GM19035 (cell line): ENCODE measurements at regions not wholly inside any gene's neighbourhood (a gene's known extent, or its start where the extent isn't known, plus 50 kb on each side); places are given as distances from the start of the nearest gene placed in this dataset.
"Not testable (repeated sequence)": the region's sequence is repeated elsewhere in the genome, so short reads cannot be mapped to it uniquely, and the experiment has no call there.

ENCODE experiments used
- ATAC-seq: cut with Tn5 transposase; IDR thresholded peaks from one replicate; pipeline ENCODE4 v1.9.1; 2021; ENCODE audit not compliant: unreplicated experiment

DNA sequence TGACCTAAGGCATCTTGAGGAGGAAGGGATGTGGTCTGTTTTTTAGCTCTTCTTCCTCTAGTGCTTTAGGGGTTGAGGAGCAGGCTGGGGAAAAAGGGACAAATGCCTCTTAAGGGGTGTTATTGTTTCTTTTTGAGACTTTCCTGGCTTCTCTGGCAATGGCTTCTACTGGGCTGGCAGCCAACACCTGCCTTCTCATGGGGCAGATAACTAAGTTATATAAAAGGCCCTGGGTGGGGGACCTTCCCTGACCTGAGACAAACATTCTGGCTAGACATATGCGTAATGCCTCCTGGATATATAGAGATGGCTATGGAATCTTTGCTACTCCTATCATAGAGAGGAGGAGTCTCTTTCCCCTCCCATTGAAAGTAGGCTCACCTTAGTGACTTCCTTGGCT, 179.2 kb upstream of the PROK2 start:
- no peak for ATAC-seq

GRCh38 chr3:71962561-71963240, 177.8 kb upstream of the PROK2 start:
- ATAC-seq, result no peak

GRCh38 chr3:71961891-71962290, 176.9 kb upstream of the PROK2 start:
- no peak for ATAC-seq

GRCh38 chr3:71961378-71961777, 176.4 kb upstream of the PROK2 start:
- no peak for ATAC-seq

DNA sequence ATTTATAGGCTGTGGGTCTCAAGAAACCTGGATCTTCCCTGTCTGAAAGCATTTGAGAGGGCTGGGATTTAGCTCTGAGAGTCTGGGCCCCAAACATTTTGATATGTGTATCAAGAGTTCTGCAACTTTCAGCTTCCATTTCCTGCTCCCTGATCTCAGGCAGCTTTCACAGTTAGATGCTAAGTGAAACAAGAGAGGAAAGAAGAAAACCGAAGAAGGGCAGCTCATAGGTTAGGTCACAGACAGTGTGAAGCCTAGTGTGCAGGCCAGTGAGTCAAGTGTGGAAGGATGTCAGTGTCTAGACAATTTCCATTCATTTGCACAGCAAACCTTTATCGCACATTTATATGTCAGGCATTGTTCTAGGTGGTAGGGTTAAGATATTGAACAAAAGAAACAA, 173.6 kb upstream of the PROK2 start:
- ATAC-seq, result no peak

DNA sequence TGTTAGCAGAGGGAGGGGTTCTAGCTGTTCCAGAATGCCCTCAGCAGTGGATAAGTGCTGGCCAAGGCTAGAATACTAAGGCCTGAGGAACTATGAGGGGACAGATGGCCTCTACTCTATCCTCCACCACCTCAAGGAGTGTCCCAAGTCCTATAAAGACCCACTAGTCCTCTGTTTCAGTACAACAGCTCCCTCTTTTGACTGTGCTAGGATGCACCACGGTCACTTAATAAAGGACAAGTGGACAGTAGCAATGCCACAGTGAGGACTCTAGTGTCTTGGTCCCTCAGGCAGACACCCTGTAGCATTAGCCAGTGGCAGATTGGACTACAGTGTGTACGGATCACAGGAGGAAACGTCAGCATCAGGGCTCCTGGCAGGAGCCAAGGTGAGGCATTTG, 171.8 kb upstream of the PROK2 start:
- ATAC-seq, result no peak

- peak; percentile 11 for ATAC-seq
These were observed 171.1 kb upstream of the PROK2 start for GRCh38 chr3:71956069-71956340.

GRCh38 chr3:71955240-71956068, 170.5 kb upstream of the PROK2 start:
- ATAC-seq, result peak; percentile 44

DNA sequence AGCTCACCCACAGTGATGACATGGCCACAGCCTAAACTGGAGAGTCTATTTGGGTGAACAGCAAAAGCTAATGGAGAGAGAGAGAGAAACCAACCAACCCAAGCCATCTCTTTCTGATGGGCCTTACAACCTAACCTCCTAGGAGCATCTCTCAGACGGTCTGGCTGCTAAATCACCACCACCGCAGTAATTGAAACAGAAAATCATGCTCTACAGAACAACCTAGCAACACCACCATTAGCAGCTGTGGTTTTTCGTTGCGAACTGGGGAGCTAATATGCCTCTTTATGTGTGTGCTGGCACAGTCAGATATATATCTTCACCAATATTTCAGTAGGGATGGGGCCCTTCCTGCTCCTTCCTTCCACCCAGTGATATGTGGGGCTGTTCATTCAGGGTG, 166.9 kb upstream of the PROK2 start:
- no peak for ATAC-seq

DNA sequence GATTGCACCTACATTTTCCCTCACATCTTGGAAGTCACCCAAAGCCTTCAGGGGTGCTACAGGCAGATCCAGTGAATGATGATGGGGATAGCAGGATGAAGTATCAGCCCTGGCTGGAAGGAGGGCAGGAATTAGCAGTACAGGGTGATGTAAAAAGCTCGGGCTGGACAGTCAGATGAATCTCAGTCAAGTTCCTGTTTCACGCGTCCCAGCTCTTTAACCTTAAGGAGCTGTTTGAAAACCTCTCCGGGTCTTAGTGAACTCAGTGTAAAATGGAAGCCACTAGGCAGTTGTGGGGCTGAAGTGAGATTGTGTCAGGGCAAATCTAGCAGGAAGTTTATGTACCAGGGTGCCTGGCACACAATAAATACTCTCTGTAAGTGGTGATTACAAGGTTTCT, 166.4 kb upstream of the PROK2 start:
- ATAC-seq, result no peak

DNA sequence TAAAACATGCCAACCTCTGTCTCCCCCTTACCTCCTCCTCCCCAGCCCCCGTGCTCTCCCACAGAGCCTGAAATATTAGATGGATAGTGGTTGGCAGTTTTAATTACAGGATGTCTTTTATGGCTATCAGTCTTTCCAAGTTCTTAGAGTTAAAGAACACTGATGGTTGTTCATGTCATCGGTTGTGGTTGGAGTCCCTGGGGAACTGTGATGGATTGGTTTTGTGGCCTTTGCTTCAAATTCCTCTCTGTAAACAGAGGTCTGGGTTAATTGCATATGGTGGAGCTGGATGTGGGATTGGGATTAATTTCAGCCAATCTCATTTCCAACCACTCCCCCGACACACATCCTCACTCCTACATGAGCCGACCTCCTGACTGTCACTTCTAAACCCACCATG, 164.5 kb upstream of the PROK2 start:
- ATAC-seq, result no peak

DNA sequence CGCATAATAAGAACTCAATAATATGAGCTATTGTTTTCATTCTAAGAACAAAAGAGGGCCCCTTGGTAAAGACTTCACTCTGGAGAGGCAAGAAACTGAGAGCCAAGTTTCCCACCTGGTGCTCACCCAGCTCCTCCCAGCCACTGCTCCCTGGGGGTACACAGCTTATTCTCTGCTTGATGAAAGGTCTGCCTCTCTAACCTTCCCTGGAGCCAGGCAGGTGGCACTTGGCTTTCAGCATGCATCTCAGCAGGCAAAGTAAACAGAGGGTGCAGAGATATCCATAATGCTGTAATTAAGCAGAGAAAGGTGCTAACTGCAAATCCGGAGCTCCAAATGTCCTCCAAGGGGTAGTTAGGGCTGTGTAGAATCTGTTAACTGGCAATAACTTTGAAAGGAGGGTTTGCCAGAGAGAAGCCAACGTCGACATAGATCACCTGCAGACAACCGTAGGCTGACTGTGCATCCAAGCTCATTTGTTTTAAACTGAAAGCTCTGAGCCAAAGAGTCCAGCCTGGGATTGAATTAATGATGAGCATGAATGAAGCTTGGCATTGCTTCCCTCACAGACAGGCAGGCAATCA, 159.6 kb upstream of the PROK2 start:
- no peak for ATAC-seq

DNA sequence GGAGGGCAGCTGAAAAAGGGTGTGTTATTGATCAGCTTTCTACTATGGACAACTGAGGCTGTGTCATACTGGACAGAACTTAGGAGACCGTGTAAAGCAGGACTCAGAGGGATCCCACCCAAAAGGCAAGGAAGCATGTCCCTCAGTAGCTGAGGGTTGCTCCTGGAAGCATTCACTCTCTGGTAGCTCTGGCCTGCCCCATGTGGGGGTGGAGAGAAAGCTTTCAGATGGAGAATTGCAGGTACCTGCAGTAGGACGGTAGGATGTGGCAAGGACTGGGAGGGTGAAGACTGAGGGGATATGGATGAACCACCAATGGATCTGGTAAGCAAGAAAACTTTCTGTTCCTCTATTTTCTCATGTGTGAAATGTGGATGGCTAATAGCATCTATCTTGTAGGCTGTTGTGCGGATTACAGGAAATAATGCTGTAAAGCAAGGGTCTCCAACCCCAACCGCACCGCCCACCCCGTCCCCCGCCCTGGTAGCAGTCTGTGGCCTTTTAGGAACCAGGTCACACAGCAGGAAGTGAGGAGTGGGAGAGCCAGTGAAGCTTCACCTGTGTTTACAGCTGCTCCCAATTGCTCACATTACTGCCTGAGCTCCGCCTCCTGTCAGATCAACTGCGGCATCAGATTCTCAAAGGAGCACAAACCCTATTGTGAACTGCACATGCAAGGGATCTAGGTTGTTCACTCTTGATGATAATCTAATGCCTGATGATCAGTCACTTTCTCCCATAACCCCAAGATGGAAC, 157.7 kb upstream of the PROK2 start:
- no peak for ATAC-seq

GRCh38 chr3:71940486-71940885, 155.5 kb upstream of the PROK2 start:
- ATAC-seq, result no peak

GRCh38 chr3:71938081-71938480, 153.1 kb upstream of the PROK2 start:
- ATAC-seq, result not testable (repeated sequence)

DNA sequence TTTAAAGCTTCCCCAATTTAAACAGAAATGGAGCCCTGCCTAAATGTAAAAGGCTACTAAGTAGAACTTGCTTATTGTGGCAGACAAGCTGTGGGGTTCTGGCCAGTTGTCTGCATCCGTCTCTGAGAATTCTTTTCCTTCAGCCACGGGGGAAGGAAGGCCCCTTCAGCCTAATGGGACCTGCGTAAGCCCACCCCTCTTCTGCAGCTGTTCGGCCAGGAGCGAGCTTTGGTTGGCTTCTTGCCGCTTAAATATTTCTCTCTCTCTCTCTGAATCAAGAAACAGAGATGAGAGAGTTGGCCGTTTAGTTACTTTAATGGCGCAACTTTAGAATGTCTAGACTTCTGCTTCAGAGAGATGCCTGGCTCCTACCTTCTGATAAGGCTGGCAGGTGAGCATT, 151.7 kb upstream of the PROK2 start:
- no peak for ATAC-seq

- no peak for ATAC-seq
These were observed 149.7 kb upstream of the PROK2 start for GRCh38 chr3:71934520-71935270.

- no peak for ATAC-seq
These were observed 147.0 kb upstream of the PROK2 start for GRCh38 chr3:71931922-71932321.

GRCh38 chr3:71930056-71930991, 145.4 kb upstream of the PROK2 start:
- peak; percentile 51 for ATAC-seq

DNA sequence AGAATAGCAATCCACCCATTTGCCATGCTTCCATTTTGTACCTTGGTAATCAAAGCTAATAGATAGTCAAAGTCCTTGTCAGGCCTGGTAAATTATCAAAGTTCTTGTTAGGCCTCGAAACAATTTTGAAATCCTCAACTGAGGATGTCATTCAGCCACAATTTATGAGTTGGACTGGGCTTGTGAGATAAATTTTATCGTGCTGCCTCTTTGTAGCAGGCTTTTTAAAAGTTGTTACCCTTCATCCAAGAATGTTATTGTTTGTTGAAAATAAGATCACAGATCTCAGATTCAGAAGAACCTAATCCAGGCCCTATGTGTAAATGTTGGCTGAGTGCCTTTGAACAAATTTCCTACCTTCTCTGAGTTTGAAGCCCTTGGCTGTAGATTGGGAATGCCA, 143.3 kb upstream of the PROK2 start:
- ATAC-seq, result no peak
